ENCODE measurements at regions not wholly inside any gene's neighbourhood (a gene's known extent, or its start where the extent isn't known, plus 50 kb on each side); places are given as distances from the start of the nearest gene placed in this dataset.
"Not testable (repeated sequence)": the region's sequence is repeated elsewhere in the genome, so short reads cannot be mapped to it uniquely, and the experiment has no call there.

- TF ChIP-seq CTCF (conservative IDR thresholded peaks at IDR 0.05; ENCODE audit: control insufficient read depth, insufficient read depth, low read depth, low read length), result no peak
- no peak overlapping the region for H3K4me3 ChIP-seq (ENCODE audit: control insufficient read depth, low read depth, low read length)
- no peak for DNase-seq (ENCODE audit: low read depth)
These were observed 72.4 kb upstream of the CACHD1 start for GRCh38 chr1:64397541-64397940.

GRCh38 chr1:64398936-64399335 lies 71.0 kb upstream of the CACHD1 start:
- DNase-seq (ENCODE audit: low read depth), result no peak
- no peak overlapping the region for H3K4me3 ChIP-seq (ENCODE audit: control insufficient read depth, low read depth, low read length)
- no peak for TF ChIP-seq CTCF (conservative IDR thresholded peaks at IDR 0.05; ENCODE audit: control insufficient read depth, insufficient read depth, low read depth, low read length)

- TF ChIP-seq CTCF (conservative IDR thresholded peaks at IDR 0.05; ENCODE audit: control insufficient read depth, insufficient read depth, low read depth, low read length), result no peak
- H3K4me3 ChIP-seq (ENCODE audit: control insufficient read depth, low read depth, low read length), result no peak overlapping the region
- no peak for DNase-seq (ENCODE audit: low read depth)
These were observed 68.6 kb upstream of the CACHD1 start for GRCh38 chr1:64401285-64401684.

GRCh38 chr1:64403331-64403730 lies 66.6 kb upstream of the CACHD1 start:
- DNase-seq (ENCODE audit: low read depth), result peak; percentile 39
- no peak overlapping the region for H3K4me3 ChIP-seq (ENCODE audit: control insufficient read depth, low read depth, low read length)
- TF ChIP-seq CTCF (conservative IDR thresholded peaks at IDR 0.05; ENCODE audit: control insufficient read depth, insufficient read depth, low read depth, low read length), result no peak

GRCh38 chr1:64404202-64404601 lies 65.7 kb upstream of the CACHD1 start:
- DNase-seq (ENCODE audit: low read depth), result no peak
- no peak for TF ChIP-seq CTCF (conservative IDR thresholded peaks at IDR 0.05; ENCODE audit: control insufficient read depth, insufficient read depth, low read depth, low read length)
- no peak overlapping the region for H3K4me3 ChIP-seq (ENCODE audit: control insufficient read depth, low read depth, low read length)

GRCh38 chr1:64405833-64406232 lies 64.1 kb upstream of the CACHD1 start:
- no peak overlapping the region for H3K4me3 ChIP-seq (ENCODE audit: control insufficient read depth, low read depth, low read length)
- no peak for TF ChIP-seq CTCF (conservative IDR thresholded peaks at IDR 0.05; ENCODE audit: control insufficient read depth, insufficient read depth, low read depth, low read length)
- peak; percentile 4 for DNase-seq (ENCODE audit: low read depth)

- no peak overlapping the region for H3K4me3 ChIP-seq (ENCODE audit: control insufficient read depth, low read depth, low read length)
- TF ChIP-seq CTCF (conservative IDR thresholded peaks at IDR 0.05; ENCODE audit: control insufficient read depth, insufficient read depth, low read depth, low read length), result no peak
- DNase-seq (ENCODE audit: low read depth), result no peak
These were observed 59.7 kb upstream of the CACHD1 start for GRCh38 chr1:64410217-64410616.

- not testable (repeated sequence) for DNase-seq (ENCODE audit: low read depth); H3K4me3 ChIP-seq (ENCODE audit: control insufficient read depth, low read depth, low read length)
These were observed 54.9 kb upstream of the CACHD1 start for GRCh38 chr1:64414855-64415546.
